PC-3 (cell line): ENCODE measurements at regions not wholly inside any gene's neighbourhood (a gene's known extent, or its start where the extent isn't known, plus 50 kb on each side); places are given as distances from the start of the nearest gene placed in this dataset.

Experiments
- EZH2 ChIP-seq: fragments of 300-600 bp; sonication (generic); IDR thresholded peaks from one replicate; pipeline ENCODE4 v1.6.1; 2017; ENCODE audit warnings: antibody characterized with exemption, mild to moderate bottlenecking, low read length; ENCODE audit not compliant: unreplicated experiment
- EZH2phosphoT487 ChIP-seq: fragments of 300-600 bp; sonication (generic); IDR thresholded peaks from 2 replicates; pipeline ENCODE4 v1.6.1; 2018; ENCODE audit warnings: mild to moderate bottlenecking, antibody characterized with exemption, low read length, borderline replicate concordance
- TF ChIP-seq, protein P1 (sequence below): fragments of 300-600 bp; sonication (generic); conservative IDR thresholded peaks from 2 replicates; pipeline ENCODE4 v1.5.1; 2017; ENCODE audit warnings: antibody characterized with exemption, low read depth, mild to moderate bottlenecking, low read length

DNA sequence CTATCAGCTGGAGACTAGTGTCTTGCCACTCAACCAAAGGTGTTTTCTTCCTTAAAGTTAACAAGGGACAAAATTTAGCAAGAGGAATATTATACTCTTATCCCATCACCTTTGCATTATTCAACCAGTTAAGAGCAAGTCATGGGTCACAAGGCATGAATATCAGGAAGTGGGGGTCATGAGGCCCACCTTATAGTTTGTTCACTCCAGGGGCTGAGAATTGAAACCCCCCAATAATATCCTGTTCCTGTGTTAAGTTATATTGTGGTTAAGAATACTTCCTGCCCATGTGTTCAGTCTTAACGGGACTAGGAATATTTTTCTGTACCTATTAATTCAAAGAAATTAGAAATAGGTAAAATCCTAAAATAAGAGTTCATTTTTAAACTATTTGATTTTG lies 239.7 kb downstream of the S1PR1 start:
- TF ChIP-seq, protein P1, sequence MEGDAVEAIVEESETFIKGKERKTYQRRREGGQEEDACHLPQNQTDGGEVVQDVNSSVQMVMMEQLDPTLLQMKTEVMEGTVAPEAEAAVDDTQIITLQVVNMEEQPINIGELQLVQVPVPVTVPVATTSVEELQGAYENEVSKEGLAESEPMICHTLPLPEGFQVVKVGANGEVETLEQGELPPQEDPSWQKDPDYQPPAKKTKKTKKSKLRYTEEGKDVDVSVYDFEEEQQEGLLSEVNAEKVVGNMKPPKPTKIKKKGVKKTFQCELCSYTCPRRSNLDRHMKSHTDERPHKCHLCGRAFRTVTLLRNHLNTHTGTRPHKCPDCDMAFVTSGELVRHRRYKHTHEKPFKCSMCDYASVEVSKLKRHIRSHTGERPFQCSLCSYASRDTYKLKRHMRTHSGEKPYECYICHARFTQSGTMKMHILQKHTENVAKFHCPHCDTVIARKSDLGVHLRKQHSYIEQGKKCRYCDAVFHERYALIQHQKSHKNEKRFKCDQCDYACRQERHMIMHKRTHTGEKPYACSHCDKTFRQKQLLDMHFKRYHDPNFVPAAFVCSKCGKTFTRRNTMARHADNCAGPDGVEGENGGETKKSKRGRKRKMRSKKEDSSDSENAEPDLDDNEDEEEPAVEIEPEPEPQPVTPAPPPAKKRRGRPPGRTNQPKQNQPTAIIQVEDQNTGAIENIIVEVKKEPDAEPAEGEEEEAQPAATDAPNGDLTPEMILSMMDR, result no peak
- TF ChIP-seq EZH2 (no peak), EZH2phosphoT487 (no peak)
